ENCODE measurements at regions not wholly inside any gene's neighbourhood (a gene's known extent, or its start where the extent isn't known, plus 50 kb on each side); places are given as distances from the start of the nearest gene placed in this dataset.

DNA sequence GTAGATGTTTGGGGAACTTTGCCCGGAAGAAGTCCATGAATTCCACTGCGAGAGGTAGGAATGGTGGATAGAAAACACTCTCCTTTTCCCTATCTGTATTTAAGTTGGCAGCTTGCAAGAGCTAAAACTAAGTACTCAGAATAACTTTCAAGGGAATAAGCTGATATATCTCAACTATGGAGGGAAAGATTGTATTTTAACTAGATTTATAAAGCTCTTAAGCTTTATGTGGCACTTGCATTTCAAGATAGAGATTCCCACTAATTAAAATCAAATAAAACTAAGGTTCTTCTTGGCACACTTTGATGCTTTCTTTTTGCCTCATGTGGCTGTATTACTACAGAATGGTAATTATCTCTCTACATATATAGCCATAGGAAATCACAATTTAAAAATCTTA, 149.7 kb upstream of the STARD13 start:
- Mint-ChIP-seq H3K27me3 (ENCODE audit: low read depth) (no peaks in the 10 kb centered on the region; the same call in 1 of the 2 replicates), H3K4me1 (peaks cover 9 to 17% of the 10 kb centered on the region in 2 experiments), H3K36me3 (ENCODE audit: insufficient read depth in 1 of 3, low read depth in 3 of 3) (peaks cover 0 to 4% (median 3%) of the 10 kb centered on the region in 3 experiments; a peak in 1 of 7 replicates), H3K4me3 (no peak overlapping the region), H3K27ac (no peak overlapping the region), H3K9me3 (peaks cover 0 to 5% of the 10 kb centered on the region in 2 experiments; a peak in 3 of 5 replicates)
- no peak overlapping the region for H2BK20ac ChIP-seq (ENCODE audit: low read depth, low read length, poor library complexity, severe bottlenecking)
- H2AK5ac ChIP-seq (ENCODE audit: insufficient read length, low read length), result no peak overlapping the region
- no peak overlapping the region for H2BK15ac ChIP-seq (ENCODE audit: low read depth, low read length)
- no peak overlapping the region for H2AFZ ChIP-seq (ENCODE audit: low read length)
- no peak overlapping the region for H4K91ac ChIP-seq (ENCODE audit: insufficient read length, low read depth, low read length)
- H3T11ph ChIP-seq (ENCODE audit: low read length), result no peak overlapping the region
- H3K9me3 ChIP-seq (ENCODE audit: control insufficient read depth, low read depth, low read length), result no peaks in the 10 kb centered on the region
- H3K9ac ChIP-seq (ENCODE audit: extremely low read depth, insufficient read length, low read length), result no peak overlapping the region
- WGBS (ENCODE audit: extremely low coverage, insufficient read length, low lambda C conversion rate), result no CpG with 5 or more reads among the region's 2 CpGs
- no peaks in the 10 kb centered on the region for H3K79me2 ChIP-seq (ENCODE audit: insufficient read depth, low read length)
- H3K4me1 ChIP-seq (ENCODE audit: insufficient read depth, low read length), result 0 out of 2 replicates have a peak, but pooled peaks cover 2% of the 10 kb centered on the region
- H3K4me2 ChIP-seq (ENCODE audit: insufficient read depth, insufficient read length, low read length), result no peak overlapping the region
- no peaks in the 10 kb centered on the region for H3K23me2 ChIP-seq (ENCODE audit: insufficient read length, low read depth, low read length, poor library complexity, severe bottlenecking)
- no peak overlapping the region for H2BK120ac ChIP-seq (ENCODE audit: low read depth, low read length, poor library complexity, severe bottlenecking)
- H3K27ac ChIP-seq (ENCODE audit: insufficient read length, low read depth, low read length), result no peak overlapping the region
- no peak overlapping the region for H3K56ac ChIP-seq (ENCODE audit: insufficient read length, low read depth, low read length)
- TF ChIP-seq, protein P1, sequence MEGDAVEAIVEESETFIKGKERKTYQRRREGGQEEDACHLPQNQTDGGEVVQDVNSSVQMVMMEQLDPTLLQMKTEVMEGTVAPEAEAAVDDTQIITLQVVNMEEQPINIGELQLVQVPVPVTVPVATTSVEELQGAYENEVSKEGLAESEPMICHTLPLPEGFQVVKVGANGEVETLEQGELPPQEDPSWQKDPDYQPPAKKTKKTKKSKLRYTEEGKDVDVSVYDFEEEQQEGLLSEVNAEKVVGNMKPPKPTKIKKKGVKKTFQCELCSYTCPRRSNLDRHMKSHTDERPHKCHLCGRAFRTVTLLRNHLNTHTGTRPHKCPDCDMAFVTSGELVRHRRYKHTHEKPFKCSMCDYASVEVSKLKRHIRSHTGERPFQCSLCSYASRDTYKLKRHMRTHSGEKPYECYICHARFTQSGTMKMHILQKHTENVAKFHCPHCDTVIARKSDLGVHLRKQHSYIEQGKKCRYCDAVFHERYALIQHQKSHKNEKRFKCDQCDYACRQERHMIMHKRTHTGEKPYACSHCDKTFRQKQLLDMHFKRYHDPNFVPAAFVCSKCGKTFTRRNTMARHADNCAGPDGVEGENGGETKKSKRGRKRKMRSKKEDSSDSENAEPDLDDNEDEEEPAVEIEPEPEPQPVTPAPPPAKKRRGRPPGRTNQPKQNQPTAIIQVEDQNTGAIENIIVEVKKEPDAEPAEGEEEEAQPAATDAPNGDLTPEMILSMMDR (conservative IDR thresholded peaks at IDR 0.05), result no peak
- no peaks in the 10 kb centered on the region for H3K27me3 ChIP-seq (ENCODE audit: insufficient read depth, low read length)
- H2BK12ac ChIP-seq (ENCODE audit: insufficient read length, low read depth, low read length), result no peak overlapping the region
- H4K5ac ChIP-seq (ENCODE audit: insufficient read length, low read depth, low read length), result no peak overlapping the region
- H4K20me1 ChIP-seq (ENCODE audit: control insufficient read depth, insufficient read depth, insufficient read length), result no peaks in the 10 kb centered on the region
- no peak overlapping the region for H3K4ac ChIP-seq (ENCODE audit: low read depth, low read length)
- H3K79me1 ChIP-seq (ENCODE audit: insufficient read depth, low read depth, low read length, poor library complexity, severe bottlenecking), result no peaks in the 10 kb centered on the region
- no peak overlapping the region for H3K18ac ChIP-seq (ENCODE audit: insufficient read length, low read depth, low read length)
- no peak overlapping the region for H2BK5ac ChIP-seq (ENCODE audit: insufficient read length, low read length)
- H4K8ac ChIP-seq (replicated peaks; ENCODE audit: insufficient read length, low read depth, low read length), result no peak overlapping the region
- no peak overlapping the region for H3K23ac ChIP-seq (ENCODE audit: insufficient read length, low read depth, low read length)
- DNase-seq, result no peak
- no peak overlapping the region for H3K14ac ChIP-seq (ENCODE audit: insufficient read depth, low read length)
